ENCODE measurements at regions not wholly inside any gene's neighbourhood (a gene's known extent, or its start where the extent isn't known, plus 50 kb on each side); places are given as distances from the start of the nearest gene placed in this dataset.

- intact Hi-C loops (cut with micrococcal nuclease) (no loop called here), dilution Hi-C loops (cut with MboI; ENCODE audit: extremely low pct_ligation_motif_present, low sequenced_read_pairs) (no loop called here)
- DNase-seq (ENCODE audit: low read depth, low spot score) = no peak
Observed at GRCh38 chr5:96196890-96197289, 235.2 kb upstream of the ELL2 start.

More at GRCh38 chr5:96196890-96197289, 235.2 kb upstream of the ELL2 start:
- H3K27me3 ChIP-seq (ENCODE audit: control insufficient read depth in 2 of 2, insufficient read depth in 2 of 2, low read length in 2 of 2) = no peaks in the 10 kb centered on the region
- H3K79me2 ChIP-seq (ENCODE audit: control insufficient read depth, insufficient read depth, low read length) = no peaks in the 10 kb centered on the region
- no peak overlapping the region for H3K4me3 ChIP-seq (replicated peaks in 1 of 3; ENCODE audit: insufficient read depth in 1 of 3, low read depth in 1 of 3, low read length in 3 of 3)
- no peak overlapping the region for H2AFZ ChIP-seq (ENCODE audit: low read depth, low read length)
- no peak overlapping the region for H3K27ac ChIP-seq (ENCODE audit: insufficient read depth, low read depth, low read length)
- no peaks in the 10 kb centered on the region for H3K9me1 ChIP-seq (replicated peaks; ENCODE audit: control insufficient read depth, extremely low read depth, insufficient read depth, low read length)
- ChIA-PET CTCF (no interaction called here), POLR2A (no interaction called here)
- H4K20me1 ChIP-seq (replicated peaks; ENCODE audit: control insufficient read depth, extremely low read depth, insufficient read depth, low read length) = no peaks in the 10 kb centered on the region
- peaks cover 16% of the 10 kb centered on the region for H3K4me1 ChIP-seq (ENCODE audit: control insufficient read depth, extremely low read depth, insufficient read depth, low read length)
- BruUV-seq (replicated peaks) = no TSS peak
- FAIRE-seq = no peak
- no peak overlapping the region for H3K4me2 ChIP-seq (ENCODE audit: insufficient read depth, low read length)
- TF ChIP-seq MYC (IDR thresholded peaks at IDR 0.05; ENCODE audit: low read depth, low read length) = no peak
- TF ChIP-seq JUN (IDR thresholded peaks at IDR 0.05; ENCODE audit: borderline replicate concordance, insufficient read depth, insufficient read length, low read depth) = no peak
- no peak for TF ChIP-seq FOS (IDR thresholded peaks at IDR 0.05; ENCODE audit: borderline replicate concordance, insufficient read depth, low read length)
- no peak for TF ChIP-seq GATA2 (IDR thresholded peaks at IDR 0.05; ENCODE audit: insufficient read depth, insufficient read length, low read depth, low read length)
- TF ChIP-seq CTCF (IDR thresholded peaks at IDR 0.05; ENCODE audit: extremely low read depth in 1 of 2, insufficient read depth in 1 of 2, low read depth in 1 of 2, low read length in 2 of 2) = no peak
- no peak for TF ChIP-seq POLR2AphosphoS5 (IDR thresholded peaks at IDR 0.05; ENCODE audit: insufficient read depth, low read depth, low read length)
- no peak for TF ChIP-seq MAX (IDR thresholded peaks at IDR 0.05; ENCODE audit: insufficient read depth, insufficient read length)
- TF ChIP-seq POLR2A (IDR thresholded peaks at IDR 0.05; ENCODE audit: low read depth, low read length) = no peak
- TF ChIP-seq EZH2 (IDR thresholded peaks at IDR 0.05; ENCODE audit: borderline replicate concordance, low read depth, low read length, severe bottlenecking) = no peak
- H3K9ac ChIP-seq (replicated peaks; ENCODE audit: extremely low read depth, insufficient read depth, low read length) = no peak overlapping the region
- no peaks in the 10 kb centered on the region for H3K9me3 ChIP-seq (replicated peaks; ENCODE audit: control insufficient read depth, insufficient read depth, low read length)
- H3K36me3 ChIP-seq (ENCODE audit: control insufficient read depth in 2 of 2, extremely low read depth in 1 of 2, insufficient read depth in 2 of 2, low read length in 2 of 2) = no peaks in the 10 kb centered on the region
